ENCODE measurements at regions not wholly inside any gene's neighbourhood (a gene's known extent, or its start where the extent isn't known, plus 50 kb on each side); places are given as distances from the start of the nearest gene placed in this dataset.
A peak's percentile ranks its signal among the peaks of the same experiment; 100 is the strongest.
"Not testable (repeated sequence)": the region's sequence is repeated elsewhere in the genome, so short reads cannot be mapped to it uniquely, and the experiment has no call there.

- TF ChIP-seq POLR2A (IDR thresholded peaks at IDR 0.05; ENCODE audit: low read length) = no peak
- no peak for TF ChIP-seq GATA1 (IDR thresholded peaks at IDR 0.05; ENCODE audit: low read depth, low read length)
- no peak for DNase-seq
These were observed 87.6 kb upstream of the TSPAN7 start for GRCh38 chrX:38473701-38474100.

- TF ChIP-seq GATA1 (IDR thresholded peaks at IDR 0.05; ENCODE audit: low read depth, low read length) = no peak
- no peak for TF ChIP-seq POLR2A (IDR thresholded peaks at IDR 0.05; ENCODE audit: low read length)
- DNase-seq = no peak
These were observed 86.8 kb upstream of the TSPAN7 start for GRCh38 chrX:38474543-38474942.

DNA sequence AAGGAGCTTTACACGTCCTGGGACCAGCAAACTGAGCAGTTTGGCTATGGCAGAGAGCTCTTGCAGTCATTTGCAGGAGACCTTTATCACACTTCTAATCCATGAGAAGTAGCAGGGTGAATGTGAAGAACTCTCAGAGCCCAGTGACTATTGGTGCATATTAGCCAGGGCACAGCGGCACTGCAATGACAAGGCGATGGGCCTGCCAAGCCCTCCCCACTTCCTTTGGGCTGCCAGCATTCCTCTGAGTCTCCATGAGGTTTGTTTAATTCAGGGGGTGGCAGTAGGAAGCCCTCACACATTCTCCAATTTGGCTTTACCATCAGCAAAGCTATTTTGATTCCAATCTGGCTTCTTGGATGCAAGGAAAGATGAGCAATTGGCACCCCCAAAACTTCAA is 79.2 kb upstream of the TSPAN7 start:
- TF ChIP-seq GATA1 (IDR thresholded peaks at IDR 0.05; ENCODE audit: low read depth, low read length) (no peak), POLR2A (IDR thresholded peaks at IDR 0.05; ENCODE audit: low read length) (no peak)
- no peak for DNase-seq

- no peak for DNase-seq
- TF ChIP-seq POLR2A (IDR thresholded peaks at IDR 0.05; ENCODE audit: low read length) (no peak), GATA1 (IDR thresholded peaks at IDR 0.05; ENCODE audit: low read depth, low read length) (no peak)
These were observed 76.5 kb upstream of the TSPAN7 start for GRCh38 chrX:38484607-38485498.

DNA sequence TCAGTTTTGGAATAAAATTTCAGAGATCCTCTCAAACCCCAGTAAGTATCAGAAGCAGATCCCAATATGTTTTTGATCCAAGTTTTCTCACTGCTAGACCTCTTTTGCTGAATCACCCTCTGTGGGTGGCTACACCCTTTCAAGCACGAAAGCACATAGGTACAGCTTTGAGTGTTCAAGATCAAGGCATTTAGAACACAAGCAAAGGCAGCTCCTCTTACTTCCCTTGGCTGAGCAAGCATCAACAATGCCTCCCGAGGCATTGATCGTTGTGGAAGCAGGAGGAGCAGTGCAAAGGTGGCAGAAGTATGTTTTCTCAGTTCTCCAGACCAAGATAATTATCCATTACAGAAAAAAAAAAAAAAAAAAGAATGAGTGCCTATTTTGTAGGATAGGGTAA is 72.0 kb upstream of the TSPAN7 start:
- TF ChIP-seq POLR2A (IDR thresholded peaks at IDR 0.05; ENCODE audit: low read length) (no peak), GATA1 (IDR thresholded peaks at IDR 0.05; ENCODE audit: low read depth, low read length) (no peak)
- peak; percentile 25 to 39 for DNase-seq

- DNase-seq = peak; percentile 0 to 38
- TF ChIP-seq POLR2A (IDR thresholded peaks at IDR 0.05; ENCODE audit: low read length) = no peak
- TF ChIP-seq GATA1 (IDR thresholded peaks at IDR 0.05; ENCODE audit: low read depth, low read length) = no peak
These were observed 67.0 kb upstream of the TSPAN7 start for GRCh38 chrX:38494239-38494823.

- DNase-seq = not testable (repeated sequence)
These were observed 61.7 kb upstream of the TSPAN7 start for GRCh38 chrX:38499658-38500057.

DNA sequence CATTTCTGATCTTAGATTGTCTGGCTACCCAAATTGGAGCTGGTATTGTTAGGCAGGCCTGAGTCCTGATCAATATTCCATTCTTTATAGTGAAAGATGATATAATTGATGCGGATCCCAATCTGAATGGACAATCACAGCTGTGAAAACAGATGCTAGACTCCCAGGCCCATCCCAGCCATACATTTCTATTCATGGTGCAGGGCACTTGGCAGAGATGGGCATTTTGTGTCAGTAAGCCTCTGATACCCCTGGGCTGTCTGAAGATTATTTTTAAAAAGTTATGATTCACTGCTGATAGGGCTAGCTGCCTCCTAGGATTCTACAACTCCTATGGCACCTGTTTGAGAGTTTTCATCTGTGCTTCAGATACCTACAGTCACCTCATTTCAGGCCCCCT is 61.2 kb upstream of the TSPAN7 start:
- no peak for DNase-seq
- TF ChIP-seq POLR2A (IDR thresholded peaks at IDR 0.05; ENCODE audit: low read length) (no peak), GATA1 (IDR thresholded peaks at IDR 0.05; ENCODE audit: low read depth, low read length) (no peak)

- no peak for DNase-seq
- no peak for TF ChIP-seq POLR2A (IDR thresholded peaks at IDR 0.05; ENCODE audit: low read length)
- TF ChIP-seq GATA1 (IDR thresholded peaks at IDR 0.05; ENCODE audit: low read depth, low read length) = no peak
These were observed 60.5 kb upstream of the TSPAN7 start for GRCh38 chrX:38500866-38501265.

- DNase-seq = no peak
- TF ChIP-seq GATA1 (IDR thresholded peaks at IDR 0.05; ENCODE audit: low read depth, low read length) (no peak), POLR2A (IDR thresholded peaks at IDR 0.05; ENCODE audit: low read length) (no peak)
These were observed 55.8 kb upstream of the TSPAN7 start for GRCh38 chrX:38505583-38505982.
